ENCODE measurements at regions not wholly inside any gene's neighbourhood (a gene's known extent, or its start where the extent isn't known, plus 50 kb on each side); places are given as distances from the start of the nearest gene placed in this dataset.

- TF ChIP-seq CTCF (IDR thresholded peaks at IDR 0.05; ENCODE audit: low read length) (no peak), EZH2phosphoT487 (IDR thresholded peaks at IDR 0.05; ENCODE audit: low read length) (no peak), EZH2 (optimal IDR thresholded peaks at IDR 0.05; ENCODE audit: low read depth, low read length) (no peak)
These were observed 405.6 kb upstream of the PCDH9 start for GRCh38 chr13:67635754-67636153.
